ENCODE measurements at regions not wholly inside any gene's neighbourhood (a gene's known extent, or its start where the extent isn't known, plus 50 kb on each side); places are given as distances from the start of the nearest gene placed in this dataset.
A peak's percentile ranks its signal among the peaks of the same experiment; 100 is the strongest.

GRCh38 chr12:3964439-3964838 is 91.2 kb upstream of the PARP11 start:
- DNase-seq (ENCODE audit: low read depth in 2 of 2): no peak

GRCh38 chr12:3962631-3963483 is 89.7 kb upstream of the PARP11 start:
- no peak for DNase-seq (ENCODE audit: low read depth in 2 of 2)

- DNase-seq (ENCODE audit: low read depth in 2 of 2): no peak
Observed at GRCh38 chr12:3961591-3961990, 88.4 kb upstream of the PARP11 start.

- DNase-seq (ENCODE audit: low read depth in 2 of 2): no peak
Observed at GRCh38 chr12:3959799-3960560, 86.8 kb upstream of the PARP11 start.

- no peak for DNase-seq (ENCODE audit: low read depth in 2 of 2)
Observed at GRCh38 chr12:3958534-3958933, 85.3 kb upstream of the PARP11 start.

- no peak for DNase-seq (ENCODE audit: low read depth in 2 of 2)
Observed at GRCh38 chr12:3951380-3952135, 78.4 kb upstream of the PARP11 start.

- DNase-seq (ENCODE audit: low read depth in 2 of 2): no peak
Observed at GRCh38 chr12:3950714-3951320, 77.6 kb upstream of the PARP11 start.

- DNase-seq (ENCODE audit: low read depth in 2 of 2): no peak
Observed at GRCh38 chr12:3947781-3948180, 74.6 kb upstream of the PARP11 start.

- DNase-seq (ENCODE audit: low read depth in 2 of 2): no peak
Observed at GRCh38 chr12:3945671-3946070, 72.5 kb upstream of the PARP11 start.

GRCh38 chr12:3944620-3945019 is 71.4 kb upstream of the PARP11 start:
- no peak for DNase-seq (ENCODE audit: low read depth in 2 of 2)

- no peak for DNase-seq (ENCODE audit: low read depth in 2 of 2)
Observed at GRCh38 chr12:3938042-3938544, 64.9 kb upstream of the PARP11 start.

- DNase-seq (ENCODE audit: low read depth in 2 of 2): no peak
Observed at GRCh38 chr12:3935078-3935477, 61.9 kb upstream of the PARP11 start.

- DNase-seq (ENCODE audit: low read depth in 2 of 2): no peak
Observed at GRCh38 chr12:3933819-3934192, 60.6 kb upstream of the PARP11 start.

- DNase-seq (ENCODE audit: low read depth in 2 of 2): no peak
Observed at GRCh38 chr12:3933074-3933818, 60.0 kb upstream of the PARP11 start.

- no peak for DNase-seq (ENCODE audit: low read depth in 2 of 2)
Observed at GRCh38 chr12:3931776-3932175, 58.6 kb upstream of the PARP11 start.

- no peak for DNase-seq (ENCODE audit: low read depth in 2 of 2)
Observed at GRCh38 chr12:3931206-3931605, 58.0 kb upstream of the PARP11 start.

- DNase-seq (ENCODE audit: low read depth in 2 of 2): no peak
Observed at GRCh38 chr12:3929875-3930615, 56.8 kb upstream of the PARP11 start.

GRCh38 chr12:3928538-3929184 is 55.5 kb upstream of the PARP11 start:
- DNase-seq (ENCODE audit: low read depth in 2 of 2): peak in 1 of 2 experiments; percentile 1

- DNase-seq (ENCODE audit: low read depth in 2 of 2): no peak
Observed at GRCh38 chr12:3925621-3926020, 52.4 kb upstream of the PARP11 start.

GRCh38 chr12:3924761-3925160 is 51.6 kb upstream of the PARP11 start:
- no peak for DNase-seq (ENCODE audit: low read depth in 2 of 2)
